GM21717 (cell line): ENCODE measurements at regions not wholly inside any gene's neighbourhood (a gene's known extent, or its start where the extent isn't known, plus 50 kb on each side); places are given as distances from the start of the nearest gene placed in this dataset.
"Not testable (repeated sequence)": the region's sequence is repeated elsewhere in the genome, so short reads cannot be mapped to it uniquely, and the experiment has no call there.

Experiments
- ATAC-seq: cut with Tn5 transposase; IDR thresholded peaks from one replicate; pipeline ENCODE4 v1.9.1; 2021; ENCODE audit warnings: mild to moderate bottlenecking, moderate library complexity; ENCODE audit not compliant: unreplicated experiment

DNA sequence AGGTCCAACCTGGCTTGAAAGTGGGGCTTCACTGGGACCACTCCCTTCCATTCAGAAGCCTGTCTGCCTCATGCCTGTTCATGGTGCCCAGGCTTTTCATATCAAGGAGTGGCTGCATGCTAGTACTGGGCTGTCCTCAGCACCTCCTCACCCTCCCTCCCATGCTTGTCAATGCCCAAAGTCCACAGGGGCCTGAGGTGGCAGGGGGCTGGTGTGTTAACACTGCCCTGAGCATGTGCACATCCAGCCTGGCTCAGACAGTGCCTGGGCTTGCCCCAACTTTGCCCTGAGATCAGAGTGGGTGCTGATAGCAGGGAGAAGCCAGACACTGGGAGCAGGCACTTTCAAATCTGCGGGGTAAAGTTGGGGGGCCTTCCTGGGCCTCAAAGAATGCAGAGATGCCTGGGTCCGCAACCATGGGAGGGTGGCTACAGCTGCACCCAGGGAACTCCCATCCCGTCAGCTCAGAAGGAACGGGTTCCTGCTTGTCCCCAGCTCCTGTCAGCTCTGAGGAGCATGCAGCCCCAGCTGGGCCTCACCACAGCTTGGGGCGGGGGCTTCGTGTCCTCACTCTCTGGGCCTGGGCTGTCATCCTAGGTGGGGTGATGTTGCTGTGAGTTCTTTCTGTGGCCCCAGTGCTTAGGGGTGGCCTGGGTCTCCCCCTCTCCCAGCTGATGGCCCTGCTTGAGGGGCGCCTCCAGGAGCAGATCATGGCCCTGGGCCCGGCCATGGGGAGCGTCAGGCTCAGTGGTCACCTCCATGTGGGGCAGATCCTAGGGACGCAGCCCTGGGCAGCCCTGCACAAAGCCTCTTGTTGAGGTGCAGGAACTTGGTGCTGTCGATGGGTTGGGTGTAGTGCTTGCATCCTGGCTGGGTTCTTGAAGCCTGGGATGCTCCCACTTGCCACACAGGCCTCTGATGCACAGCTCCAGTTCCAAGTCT is 830.6 kb upstream of the SLITRK5 start:
- no peak for ATAC-seq

DNA sequence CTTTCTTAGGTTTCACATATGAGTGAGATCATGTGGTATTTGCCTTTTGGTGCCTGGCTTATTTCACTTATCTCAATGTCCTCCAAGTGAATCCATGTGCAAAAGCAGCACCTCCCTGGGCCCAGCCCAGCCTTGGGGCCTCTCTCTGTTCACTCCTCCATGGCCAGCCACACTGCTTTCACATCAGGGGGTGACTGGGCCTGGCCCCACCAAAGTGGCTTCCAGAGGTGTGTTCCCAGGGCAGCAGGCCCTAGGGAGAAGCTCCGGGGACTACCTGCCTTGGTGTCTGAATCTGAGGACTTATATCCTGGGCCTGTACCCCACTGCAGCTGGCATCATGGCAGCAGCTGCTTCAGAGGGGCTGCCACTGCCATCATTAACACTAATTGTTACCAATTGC is 829.9 kb upstream of the SLITRK5 start:
- no peak for ATAC-seq

DNA sequence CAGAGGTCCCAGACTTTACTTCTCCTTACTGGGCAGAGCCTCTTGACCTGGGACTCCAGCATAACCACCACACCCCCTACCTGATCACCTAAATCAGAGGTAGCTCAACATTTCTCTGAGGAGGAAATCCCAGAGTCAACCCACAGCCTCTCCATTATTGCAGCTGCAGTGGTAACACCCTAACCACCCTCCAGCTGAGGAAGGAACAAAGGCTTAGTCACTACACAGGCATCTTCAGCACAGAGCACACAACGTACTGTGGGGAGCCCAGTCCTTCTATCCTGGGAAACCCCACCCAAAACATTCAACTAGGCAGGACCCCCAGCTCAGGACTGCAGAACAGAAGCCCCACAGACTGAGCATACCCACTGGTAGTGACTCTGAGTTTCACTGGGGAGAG is 824.7 kb upstream of the SLITRK5 start:
- no peak for ATAC-seq

DNA sequence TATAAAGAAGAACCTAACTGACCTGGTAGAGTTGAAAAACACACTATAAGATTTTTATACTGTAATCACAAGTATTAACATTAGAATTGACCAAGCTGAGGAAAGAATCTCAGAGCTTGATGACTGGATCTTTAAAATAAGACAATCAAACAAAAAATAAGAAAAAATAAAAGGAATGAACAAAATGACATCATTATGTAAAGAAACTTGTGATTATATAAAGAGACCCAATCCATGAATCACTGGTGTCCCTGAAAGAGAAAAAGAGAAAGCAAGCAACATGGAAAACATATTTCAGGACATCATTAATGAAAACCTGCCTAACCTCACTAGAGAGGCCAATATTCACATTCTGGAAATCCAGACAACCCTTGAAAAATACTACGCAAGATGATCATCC is 822.5 kb upstream of the SLITRK5 start:
- ATAC-seq, result no peak

DNA sequence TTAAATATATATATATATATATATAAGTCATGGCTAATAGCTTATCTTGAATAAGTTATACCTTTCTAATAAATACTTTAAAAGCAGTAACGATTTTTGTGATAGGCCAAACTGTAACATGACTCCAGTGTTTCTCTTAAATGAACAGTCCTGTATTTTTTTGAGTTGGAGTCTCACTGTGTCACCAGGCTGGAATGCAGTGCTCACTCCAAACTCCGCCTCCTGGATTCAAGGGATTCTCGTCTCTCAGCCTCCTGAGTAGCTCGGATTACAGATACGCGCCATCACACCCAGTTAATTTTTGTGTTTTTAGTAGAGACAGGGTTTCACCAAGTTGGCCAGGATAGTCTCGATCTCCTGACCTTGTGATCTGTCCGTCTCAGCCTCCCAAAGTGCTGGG is 814.2 kb upstream of the SLITRK5 start:
- no peak for ATAC-seq

DNA sequence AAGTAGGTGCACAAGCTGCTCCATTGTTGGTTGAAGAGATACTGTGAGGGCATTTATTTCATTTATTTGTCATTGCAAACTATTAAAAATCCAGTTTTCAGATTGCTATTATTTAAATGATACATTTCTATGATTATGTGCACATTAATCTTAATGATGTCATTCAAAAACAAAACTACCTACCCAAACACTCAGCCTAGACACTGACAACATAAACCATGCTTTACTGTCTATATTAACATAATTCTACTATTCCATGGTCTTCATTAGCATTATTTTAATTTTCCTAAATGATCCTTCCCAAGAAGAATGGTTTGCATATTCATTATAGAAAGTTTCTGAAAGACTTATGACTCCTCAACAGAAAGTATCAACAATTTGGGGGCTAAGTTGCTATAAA is 813.0 kb upstream of the SLITRK5 start:
- ATAC-seq, result no peak

DNA sequence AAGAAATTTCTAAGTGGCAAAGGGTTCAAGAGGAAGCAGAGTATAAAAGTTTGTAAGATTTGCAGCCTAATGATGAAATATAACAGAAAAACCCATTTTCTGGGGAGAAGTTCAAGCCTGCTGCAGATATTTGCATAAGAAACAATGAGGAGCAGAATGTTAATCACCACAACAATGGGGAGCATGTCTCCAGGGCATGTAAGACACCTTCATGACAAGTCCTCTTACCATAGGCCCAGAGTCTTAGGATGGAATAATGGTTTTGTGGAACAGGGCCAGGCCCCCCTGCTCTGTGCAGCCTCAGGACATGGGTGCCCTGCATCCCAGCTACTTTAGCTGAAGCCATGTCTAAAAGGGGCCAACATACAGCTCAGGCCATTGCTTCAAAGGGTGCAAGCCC is 809.0 kb upstream of the SLITRK5 start:
- no peak for ATAC-seq

DNA sequence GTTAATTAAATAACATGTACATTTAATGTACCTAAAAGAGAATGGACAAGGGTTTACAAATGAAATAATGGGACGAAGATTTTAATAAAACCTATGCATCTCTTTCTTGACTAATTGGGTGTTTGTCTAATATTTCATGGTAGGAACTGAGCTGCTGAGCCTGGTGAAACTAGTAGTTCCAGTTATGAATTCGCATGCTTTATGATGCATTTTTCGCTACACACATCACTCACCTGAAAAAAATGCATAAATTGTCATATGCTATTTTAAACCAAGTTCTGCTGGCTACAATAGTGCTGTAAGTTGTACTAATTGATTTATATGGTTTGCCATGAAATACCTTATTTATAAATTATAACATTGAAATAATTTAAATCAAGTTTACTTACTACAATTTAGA is 806.8 kb upstream of the SLITRK5 start:
- no peak for ATAC-seq

DNA sequence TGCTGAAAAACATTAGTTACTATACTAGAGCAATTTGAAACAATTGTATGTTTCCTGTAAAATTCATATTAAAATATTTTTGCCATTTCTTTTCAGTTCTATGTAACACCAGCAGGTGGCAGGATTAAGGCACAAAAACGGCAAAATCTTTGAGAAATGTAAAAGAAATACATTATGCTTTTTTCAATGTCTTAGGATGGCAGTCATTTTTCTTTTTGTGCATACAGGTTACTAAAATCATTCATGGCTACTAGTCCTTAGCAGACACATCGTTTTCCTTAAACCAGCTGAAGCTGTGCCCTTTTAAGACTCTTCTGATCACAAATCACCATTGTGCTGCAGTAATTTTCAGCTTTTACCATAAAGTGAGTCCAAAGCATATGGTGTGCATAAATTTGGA is 800.7 kb upstream of the SLITRK5 start:
- ATAC-seq, result no peak

DNA sequence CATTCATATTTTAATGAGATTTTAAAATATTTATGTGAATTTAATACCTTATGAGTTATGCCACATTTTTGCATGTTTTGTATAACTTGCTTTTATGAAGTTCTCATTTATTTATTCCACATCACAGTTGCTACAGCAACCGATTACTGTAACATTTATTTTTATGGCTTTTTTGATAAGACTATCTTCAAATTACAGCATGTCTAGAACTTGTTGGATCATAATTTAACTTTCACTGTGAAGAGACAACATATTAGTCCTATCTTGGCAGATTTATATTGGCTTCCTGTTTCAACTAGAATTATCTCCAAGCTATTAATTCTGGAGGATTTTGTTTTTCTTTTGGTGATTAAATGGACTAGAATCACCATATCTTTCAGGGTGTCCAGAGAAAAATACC is 793.7 kb upstream of the SLITRK5 start:
- no peak for ATAC-seq

DNA sequence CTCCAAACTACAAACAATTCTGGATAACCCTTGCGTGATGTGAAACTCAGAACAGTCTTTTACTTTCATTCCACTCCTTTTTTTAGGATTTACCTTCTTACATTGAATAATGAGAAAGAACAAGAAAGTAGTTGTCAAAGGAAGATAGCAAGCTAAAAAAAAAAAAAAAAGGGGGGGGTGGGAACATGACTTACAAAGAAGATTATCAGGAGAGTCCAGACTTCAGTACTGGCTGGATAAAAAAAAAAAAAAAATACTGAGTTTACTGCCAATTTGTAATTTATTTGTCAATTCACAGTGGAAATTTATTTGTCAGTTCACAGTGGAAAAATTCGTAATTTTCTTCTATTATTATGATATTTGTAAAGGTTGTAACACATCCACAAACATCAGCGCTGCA is 792.4 kb upstream of the SLITRK5 start:
- ATAC-seq, result no peak

DNA sequence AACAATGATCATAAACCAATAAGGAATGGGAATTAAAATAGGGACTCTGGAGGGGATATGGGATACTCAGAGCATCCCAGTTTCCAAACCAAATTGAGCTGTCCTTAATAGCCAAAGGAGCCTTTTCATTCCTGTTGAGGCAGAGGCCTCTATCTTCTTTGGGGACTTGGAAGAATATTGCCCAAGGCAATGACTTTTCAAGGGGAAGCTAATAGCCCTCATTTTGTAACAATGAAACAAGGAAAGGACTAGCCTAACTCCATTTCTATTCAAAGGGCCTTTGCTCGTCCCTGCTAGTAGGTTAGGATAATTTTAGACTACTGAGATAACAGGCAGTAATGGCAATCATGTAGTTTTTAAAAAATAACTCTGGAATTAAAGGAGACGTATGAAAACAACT is 789.8 kb upstream of the SLITRK5 start:
- no peak for ATAC-seq

DNA sequence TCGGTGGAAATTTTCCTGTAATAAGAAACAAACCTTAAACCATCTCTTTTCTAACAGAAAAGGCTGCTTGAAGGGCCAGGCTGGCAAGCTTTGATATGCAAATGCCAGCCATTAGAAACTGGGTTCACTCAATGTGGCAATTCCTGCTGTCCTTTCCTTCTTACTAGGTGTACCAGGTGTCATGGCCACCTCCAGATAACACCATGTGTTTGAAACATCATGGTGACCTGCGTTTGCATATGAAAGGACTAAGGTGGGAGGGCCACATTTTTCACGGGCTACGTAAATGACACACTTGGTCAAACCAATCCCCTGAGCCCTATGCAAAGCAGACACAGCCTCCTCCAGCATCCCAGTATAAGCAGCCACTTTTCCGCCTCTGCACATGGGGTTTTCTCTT is 789.1 kb upstream of the SLITRK5 start:
- no peak for ATAC-seq

DNA sequence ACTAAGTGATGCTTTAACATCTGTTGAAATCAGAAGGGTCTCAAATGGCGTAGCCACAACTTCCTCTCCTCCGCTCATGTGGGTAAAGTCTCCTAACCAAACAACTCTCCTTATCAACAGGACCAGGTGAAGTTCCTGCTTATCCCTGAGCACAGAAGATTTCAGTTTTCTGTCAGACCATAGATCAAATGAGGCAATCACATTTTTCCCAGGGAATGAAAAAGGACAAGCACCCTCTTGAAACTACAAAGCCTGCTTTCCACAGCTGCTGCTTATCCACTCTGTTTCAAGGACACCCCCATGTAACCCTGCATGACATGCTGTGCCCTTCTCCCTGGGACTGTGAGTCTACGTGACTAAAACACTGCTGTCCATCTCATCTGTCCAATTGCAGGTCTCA is 788.3 kb upstream of the SLITRK5 start:
- no peak for ATAC-seq

DNA sequence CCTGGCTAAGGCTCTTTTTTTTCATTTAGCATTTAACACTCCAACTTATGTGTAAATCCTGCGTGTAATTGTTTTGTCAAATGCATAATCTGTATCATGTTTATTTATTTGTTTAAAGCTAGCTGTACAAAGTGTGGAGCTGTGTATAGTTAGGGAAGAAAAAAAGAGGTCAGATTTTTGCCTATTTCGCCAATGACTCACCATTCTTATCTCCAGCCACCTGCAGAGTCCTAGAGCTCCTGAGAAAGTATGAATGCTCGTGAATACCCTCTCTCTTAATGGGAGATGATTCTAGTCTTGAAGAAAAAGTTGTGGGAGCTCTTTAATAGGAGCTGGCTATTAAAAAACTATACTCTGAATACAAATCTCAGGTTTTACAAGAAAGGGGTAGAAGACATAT is 778.8 kb upstream of the SLITRK5 start:
- no peak for ATAC-seq

DNA sequence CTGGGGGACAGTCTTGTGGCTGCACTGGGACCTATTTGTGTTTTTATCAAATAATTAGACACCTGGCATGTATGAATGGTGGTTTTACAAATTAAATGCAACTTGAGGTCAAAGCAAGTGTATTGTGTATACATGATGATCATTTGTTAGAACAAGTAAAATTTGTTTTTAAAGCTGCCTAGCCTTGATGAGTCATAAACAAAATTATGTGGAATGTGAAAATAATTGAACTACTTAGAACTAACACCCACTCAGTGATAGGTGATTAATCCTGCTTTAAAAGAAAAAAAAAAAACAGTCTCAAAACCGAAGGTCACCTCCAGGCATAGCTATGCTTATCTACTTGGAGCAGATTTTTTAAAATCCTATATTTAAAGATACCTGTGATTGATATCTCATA is 770.3 kb upstream of the SLITRK5 start:
- no peak for ATAC-seq

DNA sequence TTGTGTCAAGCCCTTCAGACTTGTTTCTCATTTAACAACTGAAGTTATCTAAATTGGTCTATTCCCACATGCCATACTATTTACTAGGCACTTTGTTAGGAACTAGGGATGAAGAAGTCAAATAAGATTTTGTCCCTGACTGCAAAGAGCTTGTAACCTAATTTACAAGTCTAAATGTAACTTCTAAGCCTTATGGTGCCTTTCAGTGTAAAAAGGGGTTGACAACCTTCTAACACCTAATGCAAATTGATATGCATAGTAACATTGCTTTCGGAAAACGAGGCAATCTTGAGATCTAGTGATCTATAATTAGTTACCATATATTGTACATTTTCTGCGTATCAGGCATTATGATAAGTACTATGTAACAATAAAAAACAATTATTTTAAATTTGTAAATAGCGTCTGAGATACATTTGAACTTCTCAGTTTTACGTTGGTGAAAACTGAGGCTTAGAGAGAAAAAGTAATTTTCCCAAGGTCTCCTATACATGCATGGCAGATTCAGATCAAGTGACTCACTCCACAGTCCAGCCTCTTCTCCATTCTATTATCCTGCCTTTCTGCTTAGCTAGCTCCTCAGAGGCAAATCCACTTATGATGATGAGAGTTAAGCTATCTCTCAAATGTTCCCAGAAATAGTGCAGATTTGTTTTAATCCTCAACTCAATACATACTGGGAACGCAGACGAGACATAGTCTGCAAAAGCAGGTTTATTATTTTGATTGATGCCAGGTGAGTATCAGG is 764.9 kb upstream of the SLITRK5 start:
- no peak for ATAC-seq

DNA sequence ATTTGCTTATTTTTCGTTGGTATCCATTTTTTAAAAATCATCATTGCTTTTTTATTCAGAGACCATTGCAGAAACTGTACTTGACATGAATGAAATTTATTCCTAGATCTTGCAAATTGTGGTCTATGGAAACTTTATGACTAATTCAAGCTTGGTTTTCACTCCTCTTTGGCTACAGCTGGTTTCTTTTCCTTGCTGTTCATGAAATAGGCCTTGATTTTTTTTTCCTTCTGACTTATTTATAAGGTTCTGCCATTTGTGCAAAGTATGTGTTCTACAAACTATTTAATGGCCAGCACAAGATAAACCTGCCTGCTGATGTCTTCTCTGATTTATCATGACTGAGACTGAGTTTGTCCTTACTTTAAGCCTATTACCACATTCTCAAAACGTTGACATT is 764.0 kb upstream of the SLITRK5 start:
- ATAC-seq, result no peak

DNA sequence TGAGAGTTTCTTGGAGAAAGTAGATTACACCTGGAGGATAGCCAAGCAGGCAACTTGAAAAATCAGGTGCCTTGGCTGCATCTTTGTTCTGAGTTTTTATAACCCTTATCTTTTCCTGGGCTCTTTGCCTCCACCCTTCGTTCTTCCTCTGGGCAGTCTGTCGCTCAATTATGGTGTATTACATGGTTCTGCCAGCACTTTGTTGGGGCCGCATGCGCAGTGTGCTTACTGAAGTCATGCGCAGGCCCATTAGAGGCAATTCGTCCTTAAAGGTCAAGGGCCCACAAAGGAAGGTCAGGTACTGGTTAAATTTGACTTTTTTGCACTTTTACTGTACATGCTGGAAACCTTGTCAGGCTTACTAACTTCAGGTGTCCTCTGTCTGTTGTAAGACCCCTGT is 761.9 kb upstream of the SLITRK5 start:
- ATAC-seq, result no peak

DNA sequence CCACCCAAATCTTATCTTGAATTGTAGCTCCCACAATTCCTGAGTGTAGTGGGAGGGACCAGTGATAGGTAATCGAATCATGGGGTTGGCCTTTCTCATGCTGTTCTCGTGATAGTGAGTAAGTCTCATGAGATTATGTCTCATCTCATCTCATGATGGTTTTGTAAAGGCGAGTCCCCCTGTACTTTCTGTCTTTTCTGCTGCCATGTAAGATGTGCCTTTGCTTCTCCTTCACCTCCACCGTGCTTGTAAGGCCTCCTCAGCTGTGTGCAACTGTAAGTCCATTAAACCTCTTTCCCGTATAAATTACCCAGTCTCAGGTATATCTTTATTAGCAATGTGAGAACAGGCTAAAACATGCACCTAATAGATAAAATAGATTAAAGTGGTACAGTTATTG is 756.4 kb upstream of the SLITRK5 start:
- ATAC-seq, result no peak

DNA sequence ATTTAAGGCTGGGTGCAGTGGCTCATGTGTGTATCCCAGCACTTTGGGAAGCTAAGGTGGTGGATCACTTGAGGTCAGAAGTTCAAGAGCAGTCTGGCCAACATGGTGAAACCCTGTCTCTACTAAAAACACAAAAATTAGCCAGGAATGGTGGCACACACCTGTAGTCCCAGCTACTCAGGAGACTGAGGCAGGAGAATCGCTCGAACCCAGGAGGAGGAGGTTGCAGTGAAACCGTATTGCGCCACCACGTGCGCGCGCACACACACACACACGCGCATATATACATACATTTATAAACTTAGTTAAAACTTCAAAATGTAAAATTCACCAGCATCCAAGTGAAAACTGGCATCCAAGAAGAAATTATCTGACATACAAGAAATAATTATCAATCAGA is 753.7 kb upstream of the SLITRK5 start:
- not testable (repeated sequence) for ATAC-seq

DNA sequence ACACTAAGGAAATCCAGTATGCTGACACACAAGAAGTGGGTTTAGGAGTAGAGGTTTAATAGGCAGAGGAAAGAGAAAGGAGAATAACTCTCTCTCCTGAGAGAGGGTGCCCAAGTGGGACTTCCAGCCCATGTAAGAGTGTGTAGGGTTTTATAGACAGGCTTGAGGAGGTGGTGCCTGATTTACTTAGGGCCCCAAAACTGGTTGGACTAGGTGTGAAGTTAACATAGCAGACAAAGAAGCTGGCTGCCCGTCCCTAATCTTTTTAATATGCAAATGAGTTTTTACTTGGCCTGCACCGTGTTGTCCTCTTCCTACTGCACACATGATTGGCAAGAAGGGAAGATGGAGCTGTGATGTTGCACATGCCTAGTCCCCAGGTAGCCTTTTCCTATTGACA is 752.5 kb upstream of the SLITRK5 start:
- ATAC-seq, result no peak
